ENCODE measurements at regions not wholly inside any gene's neighbourhood (a gene's known extent, or its start where the extent isn't known, plus 50 kb on each side); places are given as distances from the start of the nearest gene placed in this dataset.
"Not testable (repeated sequence)": the region's sequence is repeated elsewhere in the genome, so short reads cannot be mapped to it uniquely, and the experiment has no call there.

- no peak for DNase-seq (ENCODE audit: low spot score)
- TF ChIP-seq CTCF (IDR thresholded peaks at IDR 0.05): no peak
- Histone ChIP-seq H3K27ac (no peak overlapping the region), H3K4me3 (no peak overlapping the region)
Observed at GRCh38 chr2:228519561-228519960, 338.1 kb upstream of the SPHKAP start.

- TF ChIP-seq CTCF (IDR thresholded peaks at IDR 0.05): no peak
- no peak for DNase-seq (ENCODE audit: low spot score)
- Histone ChIP-seq H3K27ac (no peak overlapping the region), H3K4me3 (no peak overlapping the region)
Observed at GRCh38 chr2:228516019-228516418, 334.5 kb upstream of the SPHKAP start.

GRCh38 chr2:228513480-228513879 is 332.0 kb upstream of the SPHKAP start:
- H3K4me3 ChIP-seq; H3K27ac ChIP-seq; DNase-seq (ENCODE audit: low spot score): not testable (repeated sequence)

GRCh38 chr2:228509021-228509420 is 327.5 kb upstream of the SPHKAP start:
- no peak for TF ChIP-seq CTCF (IDR thresholded peaks at IDR 0.05)
- no peak overlapping the region for H3K27ac ChIP-seq
- no peak overlapping the region for H3K4me3 ChIP-seq
- DNase-seq (ENCODE audit: low spot score): no peak

GRCh38 chr2:228507870-228508269 is 326.4 kb upstream of the SPHKAP start:
- Histone ChIP-seq H3K27ac (no peak overlapping the region), H3K4me3 (no peak overlapping the region)
- TF ChIP-seq CTCF (IDR thresholded peaks at IDR 0.05): no peak
- no peak for DNase-seq (ENCODE audit: low spot score)

- no peak overlapping the region for H3K27ac ChIP-seq
- no peak for TF ChIP-seq CTCF (IDR thresholded peaks at IDR 0.05)
- H3K4me3 ChIP-seq: no peak overlapping the region
- DNase-seq (ENCODE audit: low spot score): no peak
Observed at GRCh38 chr2:228507231-228507824, 325.8 kb upstream of the SPHKAP start.

GRCh38 chr2:228503731-228504130 is 322.2 kb upstream of the SPHKAP start:
- Histone ChIP-seq H3K27ac (no peak overlapping the region), H3K4me3 (no peak overlapping the region)
- DNase-seq (ENCODE audit: low spot score): no peak
- no peak for TF ChIP-seq CTCF (IDR thresholded peaks at IDR 0.05)

- no peak for DNase-seq (ENCODE audit: low spot score)
- no peak for TF ChIP-seq CTCF (IDR thresholded peaks at IDR 0.05)
- Histone ChIP-seq H3K4me3 (no peak overlapping the region), H3K27ac (no peak overlapping the region)
Observed at GRCh38 chr2:228493852-228494251, 312.4 kb upstream of the SPHKAP start.
